H1 (cell line): ENCODE measurements at regions not wholly inside any gene's neighbourhood (a gene's known extent, or its start where the extent isn't known, plus 50 kb on each side); places are given as distances from the start of the nearest gene placed in this dataset.

Experiments
- ATF3 ChIP-seq: IDR thresholded peaks from 2 replicates; pipeline ENCODE4 v1.6.1; 2011; ENCODE audit warnings: low read depth, mild to moderate bottlenecking, low read length; ENCODE audit not compliant: insufficient read depth
- CHD7 ChIP-seq: fragments of 300-600 bp; sonication (generic); IDR thresholded peaks from 2 replicates; pipeline ENCODE4 v1.7.1; 2012; ENCODE audit warnings: low read length, moderate library complexity, mild to moderate bottlenecking, inconsistent platforms; ENCODE audit not compliant: insufficient replicate concordance
- E2F6 ChIP-seq: IDR thresholded peaks from 2 replicates; pipeline ENCODE4 v1.6.1; 2012; ENCODE audit warnings: inconsistent platforms
- HDAC6 ChIP-seq: IDR thresholded peaks from one replicate; pipeline ENCODE4 v1.7.1; 2012; ENCODE audit warnings: low read depth, mild to moderate bottlenecking, inconsistent platforms, low read length, moderate library complexity
- MAFK ChIP-seq: IDR thresholded peaks from 2 replicates; pipeline ENCODE4 v1.6.1; 2012; ENCODE audit warnings: low read depth, mild to moderate bottlenecking, improper control_type of control experiment, low read length
- NANOG ChIP-seq: IDR thresholded peaks from 2 replicates; pipeline ENCODE4 v1.6.1; 2011; ENCODE audit warnings: low read length, low read depth, mild to moderate bottlenecking, inconsistent platforms; ENCODE audit not compliant: insufficient read depth, poor library complexity, severe bottlenecking
- SIN3A ChIP-seq, 2 experiments: IDR thresholded peaks in 1 of 2; conservative IDR thresholded peaks in 1 of 2; 2 replicates each; pipeline ENCODE4 v1.6.1; 2011 to 2012; ENCODE audit warnings: low read length in 2 of 2, improper control_type of control experiment in 1 of 2, low read depth in 1 of 2, mild to moderate bottlenecking in 1 of 2
- TEAD4 ChIP-seq: IDR thresholded peaks from 2 replicates; pipeline ENCODE4 v1.6.1; 2012; ENCODE audit warnings: low read depth, low read length, inconsistent platforms, mixed read lengths
- USF2 ChIP-seq: IDR thresholded peaks from 2 replicates; pipeline ENCODE4 v1.6.1; 2011; ENCODE audit warnings: low read length, improper control_type of control experiment

GRCh38 chr17:53106886-53107285 lies 715.8 kb upstream of the KIF2B start (continued):
- TF ChIP-seq CHD7: no peak
- no peak for TF ChIP-seq SIN3A (conservative IDR thresholded peaks at IDR 0.05 in 1 of 2, IDR thresholded peaks at IDR 0.05 in 1 of 2; ENCODE audit: low read depth in 1 of 2, low read length in 2 of 2)
- no peak for TF ChIP-seq NANOG
- TF ChIP-seq MAFK: no peak
- TF ChIP-seq TEAD4: no peak
- TF ChIP-seq ATF3: no peak
- TF ChIP-seq E2F6: no peak
- TF ChIP-seq USF2: no peak
- TF ChIP-seq HDAC6: no peak
